NCI-H510A treated with DMSO at 0.1 percent for 48 hours (cell line): ENCODE measurements at regions not wholly inside any gene's neighbourhood (a gene's known extent, or its start where the extent isn't known, plus 50 kb on each side); places are given as distances from the start of the nearest gene placed in this dataset.
A peak's percentile ranks its signal among the peaks of the same experiment; 100 is the strongest.
"Not testable (repeated sequence)": the region's sequence is repeated elsewhere in the genome, so short reads cannot be mapped to it uniquely, and the experiment has no call there.

ENCODE experiments used
- DNase-seq: peaks from one replicate; lab custom pipeline; 2025; lab: John Stamatoyannopoulos, UW

- no peak for DNase-seq
Measured at GRCh38 chr13:111413407-111414187, 93.2 kb downstream of the TEX29 start.

GRCh38 chr13:111414341-111414740 is 93.9 kb downstream of the TEX29 start:
- no peak for DNase-seq

GRCh38 chr13:111415246-111415645 is 94.8 kb downstream of the TEX29 start:
- no peak for DNase-seq

GRCh38 chr13:111415765-111416164 is 95.3 kb downstream of the TEX29 start:
- DNase-seq = no peak

GRCh38 chr13:111418101-111418500 is 97.7 kb downstream of the TEX29 start:
- no peak for DNase-seq

- DNase-seq = no peak
Measured at GRCh38 chr13:111420113-111420876, 99.9 kb downstream of the TEX29 start.

- no peak for DNase-seq
Measured at GRCh38 chr13:111421216-111421615, 100.8 kb downstream of the TEX29 start.

GRCh38 chr13:111422348-111422747 is 101.9 kb downstream of the TEX29 start:
- DNase-seq = no peak

- DNase-seq = no peak
Measured at GRCh38 chr13:111423168-111423785, 102.8 kb downstream of the TEX29 start.

- no peak for DNase-seq
Measured at GRCh38 chr13:111424134-111424533, 103.7 kb downstream of the TEX29 start.

GRCh38 chr13:111425326-111425725 is 104.9 kb downstream of the TEX29 start:
- DNase-seq = no peak

GRCh38 chr13:111429064-111429558 is 108.7 kb downstream of the TEX29 start:
- peak; percentile 44 for DNase-seq

GRCh38 chr13:111431206-111431605 is 110.8 kb downstream of the TEX29 start:
- DNase-seq = peak; percentile 71

GRCh38 chr13:111434578-111435159 is 114.2 kb downstream of the TEX29 start:
- DNase-seq = no peak

GRCh38 chr13:111436446-111436845 is 116.0 kb downstream of the TEX29 start:
- DNase-seq = no peak

- no peak for DNase-seq
Measured at GRCh38 chr13:111437417-111437816, 117.0 kb downstream of the TEX29 start.

GRCh38 chr13:111437856-111438547 is 117.6 kb downstream of the TEX29 start:
- DNase-seq = no peak

GRCh38 chr13:111440492-111440891 is 120.0 kb downstream of the TEX29 start:
- DNase-seq = not testable (repeated sequence)

- no peak for DNase-seq
Measured at GRCh38 chr13:111443981-111444380, 123.5 kb downstream of the TEX29 start.

- no peak for DNase-seq
Measured at GRCh38 chr13:111448504-111448903, 128.1 kb downstream of the TEX29 start.

GRCh38 chr13:111449041-111449440 is 128.6 kb downstream of the TEX29 start:
- DNase-seq = no peak

- no peak for DNase-seq
Measured at GRCh38 chr13:111451402-111451801, 131.0 kb downstream of the TEX29 start.
